Right lobe of liver (tissue), 4 donors: ENCODE measurements at regions not wholly inside any gene's neighbourhood (a gene's known extent, or its start where the extent isn't known, plus 50 kb on each side); places are given as distances from the start of the nearest gene placed in this dataset.

Experiments used
- POLR2A ChIP-seq: fragments of 450-650 bp; IDR thresholded peaks from one replicate; pipeline ENCODE4 v1.6.1; 2017; ENCODE audit warnings: antibody characterized with exemption, mild to moderate bottlenecking
- TF ChIP-seq, protein P1 (sequence below), 4 donors: fragments of 200-600 bp in 3 of 4; fragments of 450-650 bp in 1 of 4; IDR thresholded peaks; one replicate each; pipeline versions ENCODE4 v1.5.1 to v1.8.0; 2016 to 2022; ENCODE audit warnings: antibody characterized with exemption in 4 of 4, mild to moderate bottlenecking in 2 of 4
- donor health status: DM: no; HTN: no; CAD: no.
- donor health status: DM: no; HTN: no; CAD: no.
- donor health status: DM: no; HTN: yes; CAD: no.

DNA sequence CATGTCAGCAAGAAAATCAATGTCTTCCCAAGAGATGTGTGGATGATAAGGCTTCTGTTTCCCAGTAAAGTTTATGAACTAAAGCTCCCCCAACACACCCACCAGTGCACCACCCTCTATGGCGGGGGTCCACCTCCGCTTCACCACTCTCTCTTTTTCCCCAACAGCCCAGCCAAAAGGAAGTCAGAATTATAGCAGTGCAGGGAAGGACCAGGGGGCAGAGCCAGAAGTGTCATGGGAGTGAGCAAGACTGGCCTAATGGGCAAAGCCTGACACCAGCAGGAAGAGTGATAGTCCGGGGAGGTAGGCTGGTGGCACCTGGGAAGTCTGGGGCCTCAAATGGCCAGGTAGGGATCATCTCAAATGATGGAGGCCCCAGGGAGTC is 167.7 kb downstream of the ZFP36L2 start:
- TF ChIP-seq, protein P1, sequence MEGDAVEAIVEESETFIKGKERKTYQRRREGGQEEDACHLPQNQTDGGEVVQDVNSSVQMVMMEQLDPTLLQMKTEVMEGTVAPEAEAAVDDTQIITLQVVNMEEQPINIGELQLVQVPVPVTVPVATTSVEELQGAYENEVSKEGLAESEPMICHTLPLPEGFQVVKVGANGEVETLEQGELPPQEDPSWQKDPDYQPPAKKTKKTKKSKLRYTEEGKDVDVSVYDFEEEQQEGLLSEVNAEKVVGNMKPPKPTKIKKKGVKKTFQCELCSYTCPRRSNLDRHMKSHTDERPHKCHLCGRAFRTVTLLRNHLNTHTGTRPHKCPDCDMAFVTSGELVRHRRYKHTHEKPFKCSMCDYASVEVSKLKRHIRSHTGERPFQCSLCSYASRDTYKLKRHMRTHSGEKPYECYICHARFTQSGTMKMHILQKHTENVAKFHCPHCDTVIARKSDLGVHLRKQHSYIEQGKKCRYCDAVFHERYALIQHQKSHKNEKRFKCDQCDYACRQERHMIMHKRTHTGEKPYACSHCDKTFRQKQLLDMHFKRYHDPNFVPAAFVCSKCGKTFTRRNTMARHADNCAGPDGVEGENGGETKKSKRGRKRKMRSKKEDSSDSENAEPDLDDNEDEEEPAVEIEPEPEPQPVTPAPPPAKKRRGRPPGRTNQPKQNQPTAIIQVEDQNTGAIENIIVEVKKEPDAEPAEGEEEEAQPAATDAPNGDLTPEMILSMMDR (IDR thresholded peaks at IDR 0.05): no peak
- no peak for TF ChIP-seq POLR2A
